Ascending aorta (tissue), 2 donors: ENCODE measurements at regions not wholly inside any gene's neighbourhood (a gene's known extent, or its start where the extent isn't known, plus 50 kb on each side); places are given as distances from the start of the nearest gene placed in this dataset.

Source experiments
- DNase-seq, 2 donors: peaks; one replicate each; pipeline ENCODE4 v3.0.0-alpha.2; 2019; ENCODE audit warnings: low spot score in 2 of 2
- H3K27ac ChIP-seq, 2 donors: fragments of 200-600 bp; sonication (generic); one replicate each; pipeline ENCODE4 v1.5.1; 2016 to 2017; ENCODE audit warnings: mild to moderate bottlenecking in 1 of 2
- H3K27me3 ChIP-seq: fragments of 200-600 bp; sonication (generic); one replicate; pipeline ENCODE4 v1.5.1; 2017
- H3K36me3 ChIP-seq, 2 donors: fragments of 200-600 bp; sonication (generic); one replicate each; pipeline ENCODE4 v1.5.1; 2016
- H3K4me1 ChIP-seq, 2 donors: fragments of 200-600 bp; sonication (generic); one replicate each; pipeline ENCODE4 v1.5.1; 2016 to 2017; ENCODE audit warnings: mild to moderate bottlenecking in 1 of 2
- H3K4me3 ChIP-seq, 2 donors: fragments of 200-600 bp; sonication (generic); one replicate each; pipeline ENCODE4 v1.5.1; 2016 to 2017; ENCODE audit warnings: mild to moderate bottlenecking in 1 of 2
- H3K9me3 ChIP-seq, 2 donors: fragments of 200-600 bp; sonication (generic); one replicate each; pipeline ENCODE4 v1.5.1; 2016
- intact Hi-C: fragments of 100-400 bp; cut with DNase I; formaldehyde crosslinking; loops from one replicate; pipeline ENCODE4 v1.15.1; 2023
- TF ChIP-seq, protein P1 (sequence below), 3 experiments: fragments of 200-600 bp in 2 of 3; fragments of 450-650 bp in 1 of 3; sonication (generic) in 2 of 3; IDR thresholded peaks; one replicate each; pipeline ENCODE4 v1.5.1; 2016 to 2019; ENCODE audit warnings: antibody characterized with exemption in 3 of 3, mild to moderate bottlenecking in 1 of 3, moderate library complexity in 1 of 3

DNA sequence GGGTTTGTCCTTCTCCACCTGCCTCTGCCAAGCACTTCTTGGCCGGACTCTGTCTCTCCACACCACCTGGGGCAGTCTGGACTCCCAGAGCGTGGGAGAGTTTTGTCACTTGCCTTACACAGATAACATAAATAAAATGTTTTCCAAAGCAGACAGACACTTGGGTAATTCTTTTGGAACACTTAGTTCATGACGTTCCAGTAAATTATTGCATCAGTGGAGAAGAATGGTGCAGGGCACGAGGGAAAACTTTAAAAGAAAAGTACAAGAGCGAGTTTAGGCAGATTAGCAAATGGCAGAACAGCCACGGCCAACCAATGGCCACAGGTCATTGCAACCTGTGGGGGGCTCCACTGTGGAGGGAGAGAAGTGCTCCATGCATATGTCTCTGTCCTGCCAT is 170.6 kb upstream of the GRB10 start:
- no peak for DNase-seq
- Histone ChIP-seq H3K4me3 (no peak overlapping the region), H3K27ac (no peak overlapping the region), H3K9me3 (peaks cover 4 to 10% of the 10 kb centered on the region in 2 donors), H3K27me3 (no peaks in the 10 kb centered on the region), H3K36me3 (no peaks in the 10 kb centered on the region), H3K4me1 (peaks cover 6 to 10% of the 10 kb centered on the region in 2 donors)
- intact Hi-C loops = no loop called here
- TF ChIP-seq, protein P1, sequence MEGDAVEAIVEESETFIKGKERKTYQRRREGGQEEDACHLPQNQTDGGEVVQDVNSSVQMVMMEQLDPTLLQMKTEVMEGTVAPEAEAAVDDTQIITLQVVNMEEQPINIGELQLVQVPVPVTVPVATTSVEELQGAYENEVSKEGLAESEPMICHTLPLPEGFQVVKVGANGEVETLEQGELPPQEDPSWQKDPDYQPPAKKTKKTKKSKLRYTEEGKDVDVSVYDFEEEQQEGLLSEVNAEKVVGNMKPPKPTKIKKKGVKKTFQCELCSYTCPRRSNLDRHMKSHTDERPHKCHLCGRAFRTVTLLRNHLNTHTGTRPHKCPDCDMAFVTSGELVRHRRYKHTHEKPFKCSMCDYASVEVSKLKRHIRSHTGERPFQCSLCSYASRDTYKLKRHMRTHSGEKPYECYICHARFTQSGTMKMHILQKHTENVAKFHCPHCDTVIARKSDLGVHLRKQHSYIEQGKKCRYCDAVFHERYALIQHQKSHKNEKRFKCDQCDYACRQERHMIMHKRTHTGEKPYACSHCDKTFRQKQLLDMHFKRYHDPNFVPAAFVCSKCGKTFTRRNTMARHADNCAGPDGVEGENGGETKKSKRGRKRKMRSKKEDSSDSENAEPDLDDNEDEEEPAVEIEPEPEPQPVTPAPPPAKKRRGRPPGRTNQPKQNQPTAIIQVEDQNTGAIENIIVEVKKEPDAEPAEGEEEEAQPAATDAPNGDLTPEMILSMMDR (IDR thresholded peaks at IDR 0.05) = no peak

DNA sequence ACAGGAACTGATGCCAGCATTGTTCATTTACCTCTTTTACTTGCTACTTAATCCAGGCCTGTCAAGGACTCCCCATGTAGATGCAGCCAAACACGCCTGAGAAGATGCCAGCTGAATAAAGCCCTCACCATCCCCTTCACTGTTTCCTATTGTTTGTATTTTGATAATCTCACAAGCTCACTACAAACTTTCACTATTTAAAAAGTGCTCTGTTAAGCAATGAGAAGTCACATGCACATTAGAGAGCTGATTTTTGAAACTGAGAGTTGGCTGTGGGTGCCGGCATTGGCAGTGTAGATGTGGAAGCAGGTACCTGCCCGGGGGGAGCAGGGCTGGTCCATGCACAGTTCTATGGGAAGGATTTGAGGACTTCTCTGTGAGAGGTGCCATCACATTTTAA is 169.8 kb upstream of the GRB10 start:
- Histone ChIP-seq H3K9me3 (peaks cover 4 to 10% of the 10 kb centered on the region in 2 donors), H3K27me3 (no peaks in the 10 kb centered on the region), H3K4me3 (no peak overlapping the region), H3K27ac (no peak overlapping the region), H3K4me1 (peaks cover 6 to 10% of the 10 kb centered on the region in 2 donors), H3K36me3 (no peaks in the 10 kb centered on the region)
- DNase-seq = no peak
- intact Hi-C loops = no loop called here
- TF ChIP-seq, protein P1 (IDR thresholded peaks at IDR 0.05) = no peak

DNA sequence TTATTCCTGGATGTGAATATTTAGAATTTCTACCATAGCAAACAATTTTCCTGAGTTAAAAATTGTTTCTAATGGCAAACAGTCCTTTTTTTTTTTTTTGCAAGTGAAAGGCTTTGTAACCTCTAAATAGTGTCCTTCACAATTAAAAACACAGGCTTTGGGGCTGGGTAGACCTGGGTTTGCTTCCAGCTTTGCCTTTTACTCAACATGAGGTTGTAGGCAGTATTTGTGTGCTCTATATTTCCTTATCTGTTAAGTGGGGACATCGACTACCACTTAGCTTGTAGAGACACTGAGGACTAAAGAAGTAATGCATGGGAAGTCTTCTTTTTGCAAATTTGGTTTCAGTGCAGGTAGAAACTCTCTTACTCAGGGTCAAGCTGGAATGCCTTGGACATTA is 169.4 kb upstream of the GRB10 start:
- Histone ChIP-seq H3K27me3 (no peaks in the 10 kb centered on the region), H3K36me3 (no peaks in the 10 kb centered on the region), H3K4me1 (peaks cover 6 to 10% of the 10 kb centered on the region in 2 donors), H3K4me3 (no peak overlapping the region), H3K27ac (no peak overlapping the region), H3K9me3 (peaks cover 4 to 10% of the 10 kb centered on the region in 2 donors)
- intact Hi-C loops = no loop called here
- TF ChIP-seq, protein P1 (IDR thresholded peaks at IDR 0.05) = no peak
- DNase-seq = no peak

DNA sequence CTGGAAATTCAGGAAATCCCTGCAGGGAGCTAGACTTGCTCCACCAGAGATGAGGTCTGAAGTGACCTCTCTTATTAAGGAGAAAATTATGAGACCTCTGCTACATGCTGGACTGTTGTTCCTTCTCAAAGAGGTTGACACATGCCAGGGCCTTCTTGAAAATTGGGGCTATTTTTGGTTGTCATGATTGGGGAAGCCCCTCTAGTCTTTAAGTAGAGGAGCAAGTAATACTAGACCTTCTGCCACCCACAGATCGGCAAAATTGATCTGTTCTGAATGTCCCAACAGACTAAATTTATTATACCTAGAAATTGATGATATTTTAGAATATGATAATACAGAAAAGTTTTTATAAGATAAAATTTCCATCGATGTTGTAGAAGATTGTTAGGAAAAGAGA is 160.8 kb upstream of the GRB10 start:
- TF ChIP-seq, protein P1 (IDR thresholded peaks at IDR 0.05) = no peak
- Histone ChIP-seq H3K27me3 (no peaks in the 10 kb centered on the region), H3K4me3 (no peak overlapping the region), H3K36me3 (no peaks in the 10 kb centered on the region), H3K4me1 (no peaks in the 10 kb centered on the region), H3K9me3 (no peaks in the 10 kb centered on the region), H3K27ac (no peak overlapping the region)
- intact Hi-C loops = no loop called here
- DNase-seq = no peak

DNA sequence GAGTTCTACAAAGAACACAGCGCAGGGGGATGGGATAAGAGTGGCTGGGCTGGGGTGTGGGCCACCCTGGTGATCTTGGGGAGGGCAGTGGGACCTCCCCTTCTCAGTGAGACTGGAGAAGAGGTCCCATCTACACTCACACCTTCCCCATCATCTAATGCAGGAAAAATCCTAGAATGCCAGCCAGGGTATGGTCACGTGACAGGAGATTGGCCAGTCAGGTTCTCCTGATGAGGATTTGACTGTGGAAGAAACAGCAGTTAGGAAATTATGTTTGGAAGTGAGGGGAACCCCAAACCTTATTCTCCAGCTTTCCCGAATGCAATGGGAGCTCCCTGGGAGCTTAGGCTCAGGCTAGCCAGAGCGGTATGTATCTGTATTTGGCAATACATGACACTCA is 158.8 kb upstream of the GRB10 start:
- Histone ChIP-seq H3K4me1 (no peaks in the 10 kb centered on the region), H3K27me3 (no peaks in the 10 kb centered on the region), H3K36me3 (no peaks in the 10 kb centered on the region), H3K27ac (no peak overlapping the region), H3K9me3 (no peaks in the 10 kb centered on the region), H3K4me3 (no peak overlapping the region)
- TF ChIP-seq, protein P1 (IDR thresholded peaks at IDR 0.05) = no peak
- intact Hi-C loops = no loop called here
- DNase-seq = no peak

DNA sequence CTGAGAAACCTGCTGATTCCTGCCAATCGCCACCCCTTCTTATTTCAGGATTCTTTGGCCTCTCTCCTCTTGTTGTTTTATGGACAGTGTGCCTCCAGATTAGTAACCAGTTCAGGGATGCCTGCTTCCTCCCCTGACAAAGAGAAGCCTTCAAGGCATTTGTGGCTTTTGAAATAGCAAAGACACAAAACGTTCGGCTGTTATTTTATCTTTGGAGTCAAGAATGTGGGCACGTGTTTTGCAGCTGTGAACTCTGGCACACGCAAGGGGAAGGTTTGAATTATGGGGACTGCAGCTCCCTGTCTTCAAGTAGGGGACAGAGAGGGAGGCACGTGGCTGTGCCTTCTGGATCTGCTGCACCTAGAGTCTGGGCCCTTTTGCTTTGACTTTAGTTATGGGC is 157.9 kb upstream of the GRB10 start:
- DNase-seq = no peak
- Histone ChIP-seq H3K36me3 (no peaks in the 10 kb centered on the region), H3K4me1 (no peaks in the 10 kb centered on the region), H3K4me3 (no peak overlapping the region), H3K27ac (no peak overlapping the region), H3K9me3 (no peaks in the 10 kb centered on the region), H3K27me3 (no peaks in the 10 kb centered on the region)
- TF ChIP-seq, protein P1 (IDR thresholded peaks at IDR 0.05) = no peak
- intact Hi-C loops = no loop called here
